Esophagus squamous epithelium (tissue), 4 donors: ENCODE measurements at regions not wholly inside any gene's neighbourhood (a gene's known extent, or its start where the extent isn't known, plus 50 kb on each side); places are given as distances from the start of the nearest gene placed in this dataset.

ENCODE experiments used
- CTCF ChIP-seq, 6 experiments: fragments of 450-650 bp in 4 of 6; fragments of 200-600 bp in 2 of 6; sonication (generic) in 2 of 6; IDR thresholded peaks; one replicate each; pipeline ENCODE4 v1.5.1; 2016 to 2019; ENCODE audit warnings: antibody characterized with exemption in 6 of 6, mild to moderate bottlenecking in 4 of 6, moderate library complexity in 4 of 6
- POLR2A ChIP-seq, 4 donors: fragments of 450-650 bp; IDR thresholded peaks; one replicate each; pipeline ENCODE4 v1.6.1; 2017; ENCODE audit warnings: antibody characterized with exemption in 4 of 4, mild to moderate bottlenecking in 4 of 4, moderate library complexity in 3 of 4

- TF ChIP-seq POLR2A (IDR thresholded peaks at IDR 0.05) (no peak), CTCF (IDR thresholded peaks at IDR 0.05) (no peak)
Observed at GRCh38 chr13:67791047-67791446, 560.9 kb upstream of the PCDH9 start.
